NB4 (cell line): ENCODE measurements at regions not wholly inside any gene's neighbourhood (a gene's known extent, or its start where the extent isn't known, plus 50 kb on each side); places are given as distances from the start of the nearest gene placed in this dataset.

Experiments used
- MAX ChIP-seq: IDR thresholded peaks from 2 replicates; pipeline ENCODE4 v1.6.1; 2011; ENCODE audit warnings: low read depth, low read length
- POLR2A ChIP-seq: IDR thresholded peaks from 2 replicates; pipeline ENCODE4 v1.6.1; 2011; ENCODE audit warnings: mild to moderate bottlenecking; ENCODE audit not compliant: insufficient read length; ENCODE audit errors: extremely low read depth
- TF ChIP-seq, protein P1 (sequence below): IDR thresholded peaks from one replicate; pipeline ENCODE4 v1.5.1; 2012; ENCODE audit warnings: low read depth, low read length

GRCh38 chr21:8997011-8997440 lies 1524.4 kb upstream of the TPTE start:
- TF ChIP-seq, protein P1, sequence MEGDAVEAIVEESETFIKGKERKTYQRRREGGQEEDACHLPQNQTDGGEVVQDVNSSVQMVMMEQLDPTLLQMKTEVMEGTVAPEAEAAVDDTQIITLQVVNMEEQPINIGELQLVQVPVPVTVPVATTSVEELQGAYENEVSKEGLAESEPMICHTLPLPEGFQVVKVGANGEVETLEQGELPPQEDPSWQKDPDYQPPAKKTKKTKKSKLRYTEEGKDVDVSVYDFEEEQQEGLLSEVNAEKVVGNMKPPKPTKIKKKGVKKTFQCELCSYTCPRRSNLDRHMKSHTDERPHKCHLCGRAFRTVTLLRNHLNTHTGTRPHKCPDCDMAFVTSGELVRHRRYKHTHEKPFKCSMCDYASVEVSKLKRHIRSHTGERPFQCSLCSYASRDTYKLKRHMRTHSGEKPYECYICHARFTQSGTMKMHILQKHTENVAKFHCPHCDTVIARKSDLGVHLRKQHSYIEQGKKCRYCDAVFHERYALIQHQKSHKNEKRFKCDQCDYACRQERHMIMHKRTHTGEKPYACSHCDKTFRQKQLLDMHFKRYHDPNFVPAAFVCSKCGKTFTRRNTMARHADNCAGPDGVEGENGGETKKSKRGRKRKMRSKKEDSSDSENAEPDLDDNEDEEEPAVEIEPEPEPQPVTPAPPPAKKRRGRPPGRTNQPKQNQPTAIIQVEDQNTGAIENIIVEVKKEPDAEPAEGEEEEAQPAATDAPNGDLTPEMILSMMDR, result no peak
- TF ChIP-seq MAX (no peak), POLR2A (no peak)
